DMS 273 (cell line): ENCODE measurements at regions not wholly inside any gene's neighbourhood (a gene's known extent, or its start where the extent isn't known, plus 50 kb on each side); places are given as distances from the start of the nearest gene placed in this dataset.
"Not testable (repeated sequence)": the region's sequence is repeated elsewhere in the genome, so short reads cannot be mapped to it uniquely, and the experiment has no call there.

ENCODE experiments used
- DNase-seq: peaks from one replicate; lab custom pipeline; 2025; ENCODE audit not compliant: unreplicated experiment; lab: John Stamatoyannopoulos, UW

DNA sequence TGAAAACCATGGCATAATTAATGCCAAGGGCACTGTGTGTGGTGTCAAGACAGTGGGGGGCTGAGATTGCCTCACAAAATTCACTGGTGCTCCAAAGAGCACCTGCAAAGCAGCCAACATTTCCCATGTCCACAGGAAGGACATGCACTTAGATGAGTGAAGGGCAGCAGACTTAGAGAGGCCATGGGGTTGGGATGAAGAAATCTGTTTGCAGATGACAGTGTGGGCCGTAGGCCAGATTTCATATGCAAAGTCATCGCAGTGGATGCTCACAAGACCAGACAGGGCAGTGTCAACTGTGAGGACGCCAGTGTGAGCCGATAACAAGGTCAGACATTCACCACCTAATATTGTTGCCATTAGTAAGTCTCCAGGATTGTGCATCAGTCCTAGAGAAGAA is 773.4 kb downstream of the EFNB2 start:
- no peak for DNase-seq

GRCh38 chr13:105758918-105759860 is 776.3 kb downstream of the EFNB2 start:
- no peak for DNase-seq

- DNase-seq = no peak
These were observed 794.7 kb downstream of the EFNB2 start for GRCh38 chr13:105740739-105741138.

- DNase-seq = no peak
These were observed 797.8 kb downstream of the EFNB2 start for GRCh38 chr13:105737688-105738087.

GRCh38 chr13:105735281-105735680 is 800.2 kb downstream of the EFNB2 start:
- peak; percentile 3 for DNase-seq

- no peak for DNase-seq
These were observed 802.5 kb downstream of the EFNB2 start for GRCh38 chr13:105732806-105733529.

DNA sequence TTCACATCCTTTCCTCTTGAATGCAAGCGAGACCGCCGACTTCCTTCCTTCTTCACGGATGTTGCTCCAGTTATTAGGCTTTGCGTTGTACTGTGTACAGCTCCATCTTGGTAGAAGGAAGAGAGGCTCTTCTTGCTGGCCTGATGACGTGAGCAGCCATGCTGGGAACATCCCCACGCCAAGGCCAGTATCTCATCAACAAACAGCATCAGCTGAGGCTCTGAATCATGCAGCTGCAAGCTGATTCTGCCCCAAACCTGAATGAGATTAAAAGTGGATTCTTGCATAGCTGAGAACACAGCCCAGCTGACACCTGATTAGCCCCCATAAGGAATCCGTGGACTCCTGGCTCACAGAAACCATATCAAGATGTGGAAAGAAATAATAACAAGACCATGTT is 809.6 kb downstream of the EFNB2 start:
- no peak for DNase-seq

DNA sequence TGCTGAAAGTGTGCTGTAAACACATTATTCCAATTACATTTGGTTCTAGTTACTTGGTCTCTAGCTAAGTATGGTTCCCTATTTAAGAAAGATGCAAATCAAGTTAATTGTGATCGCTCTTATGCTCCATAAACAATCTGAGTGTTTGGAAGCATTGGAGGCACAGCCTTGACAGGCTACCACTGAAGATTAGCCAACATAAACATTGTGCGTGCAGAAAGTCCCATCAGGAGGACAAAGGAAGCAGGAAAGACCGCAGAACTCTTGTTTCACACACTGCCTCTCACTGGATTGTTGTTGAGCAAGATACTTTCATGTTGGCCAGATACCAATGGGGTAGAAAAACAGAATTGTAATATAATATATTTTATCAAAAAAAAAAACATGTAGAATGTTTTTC is 814.4 kb downstream of the EFNB2 start:
- no peak for DNase-seq

- DNase-seq = no peak
These were observed 815.6 kb downstream of the EFNB2 start for GRCh38 chr13:105719859-105720258.

GRCh38 chr13:105709181-105709580 is 826.3 kb downstream of the EFNB2 start:
- DNase-seq = no peak

DNA sequence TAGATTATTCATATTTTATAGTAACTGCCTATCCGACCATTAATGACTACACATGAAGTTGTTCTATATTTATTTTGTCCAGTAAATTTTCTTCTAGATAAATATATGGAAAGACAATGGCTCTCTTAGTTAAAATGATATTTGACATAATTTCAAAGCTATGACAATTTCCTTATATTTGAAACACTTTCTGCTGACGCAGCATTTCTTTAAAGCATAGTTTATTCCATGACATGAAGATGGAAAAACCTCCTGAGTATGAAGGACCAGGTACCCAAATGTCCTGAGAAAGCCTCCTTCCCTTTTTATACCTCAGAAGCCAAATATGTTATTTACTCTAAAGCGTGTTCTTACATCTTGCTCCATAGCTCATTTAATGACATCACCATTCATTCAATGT is 831.6 kb downstream of the EFNB2 start:
- DNase-seq = no peak

DNA sequence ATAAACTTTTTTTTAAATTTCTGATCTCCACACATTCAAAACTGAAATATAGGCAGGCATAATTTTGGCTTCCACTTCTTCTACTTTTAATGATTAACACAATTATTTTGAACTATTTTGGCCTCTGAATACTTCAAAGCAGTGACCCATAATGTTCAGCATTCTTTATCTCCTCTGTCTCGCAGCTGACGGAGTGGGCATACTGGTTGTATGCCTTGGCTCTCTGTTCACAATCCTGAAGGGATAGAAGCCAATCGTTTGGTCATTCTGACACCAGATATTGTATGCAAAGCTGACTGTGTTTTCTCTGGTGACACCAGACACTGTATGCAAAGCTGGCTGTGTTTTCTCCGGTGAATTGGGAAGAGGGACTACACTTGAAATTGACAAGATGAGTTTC is 833.0 kb downstream of the EFNB2 start:
- no peak for DNase-seq

- no peak for DNase-seq
These were observed 842.7 kb downstream of the EFNB2 start for GRCh38 chr13:105692769-105693168.

DNA sequence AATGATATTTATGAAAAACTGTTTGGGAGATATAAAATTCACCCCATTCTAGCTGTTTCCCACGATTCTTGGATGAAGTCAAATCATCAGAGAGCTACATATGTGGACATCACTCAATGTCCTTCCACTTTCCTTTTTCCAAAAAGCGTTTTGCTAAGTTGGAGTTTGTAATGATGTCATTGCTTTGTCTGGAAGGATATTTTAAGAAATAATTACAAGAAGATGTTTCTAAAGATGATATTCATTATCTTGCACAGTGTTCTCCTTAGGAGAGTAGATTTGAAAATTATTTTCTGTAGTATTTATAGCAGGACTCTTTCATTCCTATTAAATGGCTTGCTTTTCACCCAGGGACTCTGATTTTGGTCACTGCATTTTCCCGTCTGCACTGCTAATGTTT is 851.2 kb downstream of the EFNB2 start:
- DNase-seq = no peak

DNA sequence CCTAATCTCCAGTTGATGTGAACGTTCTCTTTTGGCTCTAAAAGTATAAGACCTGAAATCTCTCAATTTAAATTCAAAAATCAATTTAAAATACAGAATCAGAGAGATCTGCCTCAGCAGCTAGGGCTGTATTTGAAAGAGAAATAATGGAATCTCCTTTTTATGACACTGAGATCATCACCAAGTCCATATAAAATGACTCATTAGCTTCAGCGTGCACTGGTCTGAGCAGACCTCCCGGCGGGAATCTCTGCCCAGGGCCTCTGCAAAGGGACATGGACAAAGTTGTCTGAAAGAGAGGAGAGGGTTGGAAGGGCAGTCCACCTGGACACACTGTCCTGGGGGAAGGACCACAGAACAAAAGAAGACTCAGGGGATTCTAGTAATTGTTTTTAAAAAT is 855.6 kb downstream of the EFNB2 start:
- no peak for DNase-seq

DNA sequence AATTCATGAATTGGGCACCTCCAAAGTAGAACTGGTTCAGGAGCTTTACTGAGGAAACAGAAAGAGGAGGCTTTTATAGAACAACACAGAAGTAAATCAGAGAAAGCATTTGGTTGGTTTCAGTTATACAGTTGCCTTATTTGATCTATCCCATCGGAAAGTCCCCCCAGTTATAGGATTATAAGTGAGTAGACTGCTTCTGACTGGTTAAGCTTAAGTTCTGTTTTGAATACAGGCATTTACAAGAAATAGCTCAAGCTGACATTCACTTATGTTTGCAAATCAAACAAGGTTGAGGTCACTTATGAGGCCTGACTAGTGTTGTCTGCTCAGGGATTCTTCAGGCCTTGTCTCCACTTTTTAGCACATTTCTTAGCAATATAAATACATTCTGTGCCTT is 857.4 kb downstream of the EFNB2 start:
- DNase-seq = no peak

DNA sequence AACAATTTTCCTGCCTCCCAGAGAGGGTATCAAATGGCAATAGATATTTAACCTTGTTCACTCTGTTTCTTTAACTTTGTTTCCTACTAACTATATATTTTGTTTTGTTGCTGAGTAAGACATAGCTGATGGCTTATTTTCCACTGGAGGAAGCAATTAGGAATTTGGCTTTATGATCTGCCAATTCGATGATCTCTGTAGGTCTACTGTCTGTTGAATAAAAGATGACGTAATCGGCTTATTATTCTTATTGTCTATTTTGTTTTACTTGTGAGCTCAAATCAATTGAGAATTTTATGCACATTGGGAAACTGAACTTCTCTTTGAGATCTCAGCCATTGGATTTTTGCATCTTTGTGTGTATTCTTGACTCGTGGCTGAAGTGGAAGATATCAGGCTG is 862.6 kb downstream of the EFNB2 start:
- no peak for DNase-seq

DNA sequence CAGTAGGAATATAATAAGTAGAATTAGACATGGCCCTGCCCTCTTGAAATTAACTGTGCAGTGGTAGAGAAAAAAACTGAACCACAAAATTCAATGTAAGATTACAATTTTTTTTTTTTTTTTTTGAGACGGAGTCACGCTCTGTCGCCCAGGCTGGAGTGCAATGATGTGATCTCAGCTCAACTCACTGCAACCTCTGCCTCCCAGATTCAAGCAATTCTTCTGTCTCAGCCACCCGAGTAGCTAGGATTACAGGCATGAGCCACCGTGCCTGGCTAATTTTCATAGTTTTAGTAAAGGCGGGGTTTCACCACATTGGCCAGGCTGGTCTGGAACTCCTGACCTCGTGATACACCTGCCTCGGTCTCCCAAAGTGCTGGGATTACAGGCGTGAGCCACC is 864.3 kb downstream of the EFNB2 start:
- DNase-seq = not testable (repeated sequence)

DNA sequence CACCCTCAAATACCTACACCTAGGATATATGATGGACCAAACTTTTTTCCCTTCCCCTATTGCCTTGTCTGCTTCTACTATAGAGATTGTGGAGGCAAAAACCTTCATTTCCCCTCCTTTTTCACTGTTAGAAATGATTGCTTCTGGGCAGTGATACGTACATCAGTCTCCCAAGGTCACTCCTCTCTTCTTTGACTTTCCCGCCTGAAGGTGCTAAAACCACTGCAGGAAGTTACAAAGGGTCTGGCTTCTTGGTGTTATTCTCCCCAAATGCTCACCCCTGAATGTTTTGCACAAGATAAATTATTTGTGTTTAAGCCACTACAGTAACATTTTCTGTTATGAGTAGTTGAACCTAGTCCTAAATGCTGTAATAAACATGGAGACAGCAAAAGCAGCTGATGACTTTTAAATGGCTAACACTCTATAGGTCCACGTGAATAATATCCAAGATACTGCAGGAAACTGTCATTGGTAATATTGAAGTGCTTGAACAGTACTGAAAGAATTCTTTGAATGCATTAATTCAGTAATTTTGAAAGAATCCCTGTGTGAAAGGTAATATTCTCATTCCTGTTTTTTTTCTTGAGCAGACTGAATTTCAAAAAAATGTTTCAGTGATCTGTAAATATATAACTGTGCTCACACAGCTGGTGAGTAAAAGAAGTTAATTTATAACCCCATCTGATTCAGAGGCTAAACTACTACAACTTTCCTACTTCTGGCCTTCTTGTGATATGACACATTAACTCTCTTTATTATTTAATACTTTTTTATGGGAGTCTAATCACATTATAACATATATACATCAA is 865.1 kb downstream of the EFNB2 start:
- no peak for DNase-seq

DNA sequence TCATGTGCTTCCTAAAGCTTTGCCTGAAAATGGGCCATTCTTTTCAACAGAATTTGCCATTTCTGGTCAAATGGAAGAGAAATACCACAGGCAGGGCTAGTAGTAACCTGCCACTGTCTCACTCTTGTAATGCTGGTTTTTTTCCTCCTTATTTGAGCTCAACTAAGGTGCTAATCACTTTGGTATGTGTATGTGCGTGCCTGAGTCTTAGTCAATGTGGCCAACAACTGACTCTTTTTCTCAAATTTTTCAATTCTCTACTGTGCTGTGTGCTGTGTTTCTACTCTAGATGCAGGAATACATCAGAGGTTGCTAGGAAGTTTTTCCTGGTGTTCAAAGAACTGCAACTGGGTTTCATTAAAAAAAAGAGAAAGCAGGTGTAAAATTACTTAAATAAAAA is 870.2 kb downstream of the EFNB2 start:
- no peak for DNase-seq

GRCh38 chr13:105663182-105663581 is 872.3 kb downstream of the EFNB2 start:
- no peak for DNase-seq
